GM21360 (cell line): ENCODE measurements at regions not wholly inside any gene's neighbourhood (a gene's known extent, or its start where the extent isn't known, plus 50 kb on each side); places are given as distances from the start of the nearest gene placed in this dataset.
A peak's percentile ranks its signal among the peaks of the same experiment; 100 is the strongest.

Experiments used
- ATAC-seq: cut with Tn5 transposase; IDR thresholded peaks from one replicate; pipeline ENCODE4 v1.9.1; 2021; ENCODE audit warnings: mild to moderate bottlenecking, moderate library complexity; ENCODE audit not compliant: unreplicated experiment

GRCh38 chr11:95556342-95557163 is 233.0 kb downstream of the FAM76B start:
- ATAC-seq: peak; percentile 80

- ATAC-seq: peak; percentile 7
Measured at GRCh38 chr11:95556011-95556341, 233.6 kb downstream of the FAM76B start.

- no peak for ATAC-seq
Measured at GRCh38 chr11:95554911-95555310, 234.7 kb downstream of the FAM76B start.

GRCh38 chr11:95549301-95549700 is 240.3 kb downstream of the FAM76B start:
- ATAC-seq: no peak

- no peak for ATAC-seq
Measured at GRCh38 chr11:95548416-95548815, 241.2 kb downstream of the FAM76B start.

- no peak for ATAC-seq
Measured at GRCh38 chr11:95547976-95548375, 241.6 kb downstream of the FAM76B start.

- ATAC-seq: no peak
Measured at GRCh38 chr11:95547186-95547585, 242.4 kb downstream of the FAM76B start.

- no peak for ATAC-seq
Measured at GRCh38 chr11:95545116-95545875, 244.3 kb downstream of the FAM76B start.

- ATAC-seq: no peak
Measured at GRCh38 chr11:95544095-95544856, 245.3 kb downstream of the FAM76B start.

- ATAC-seq: no peak
Measured at GRCh38 chr11:95542868-95543551, 246.6 kb downstream of the FAM76B start.

- no peak for ATAC-seq
Measured at GRCh38 chr11:95541715-95542114, 247.9 kb downstream of the FAM76B start.

- no peak for ATAC-seq
Measured at GRCh38 chr11:95536047-95536690, 253.4 kb downstream of the FAM76B start.

- ATAC-seq: no peak
Measured at GRCh38 chr11:95534809-95535208, 254.8 kb downstream of the FAM76B start.

- ATAC-seq: no peak
Measured at GRCh38 chr11:95534226-95534625, 255.4 kb downstream of the FAM76B start.

- ATAC-seq: no peak
Measured at GRCh38 chr11:95531116-95531515, 258.5 kb downstream of the FAM76B start.

GRCh38 chr11:95524314-95525036 is 265.1 kb downstream of the FAM76B start:
- ATAC-seq: no peak

GRCh38 chr11:95522874-95523273 is 266.7 kb downstream of the FAM76B start:
- no peak for ATAC-seq

GRCh38 chr11:95521862-95522261 is 267.7 kb downstream of the FAM76B start:
- no peak for ATAC-seq

GRCh38 chr11:95521133-95521542 is 268.4 kb downstream of the FAM76B start:
- ATAC-seq: no peak
